GM23338 (cell line): ENCODE measurements at regions not wholly inside any gene's neighbourhood (a gene's known extent, or its start where the extent isn't known, plus 50 kb on each side); places are given as distances from the start of the nearest gene placed in this dataset.
A peak's percentile ranks its signal among the peaks of the same experiment; 100 is the strongest.

Experiments
- ATAC-seq: fragments of 200-7000 bp; cut with Tn5 transposase; 3 replicates; pipeline ENCODE4 v1.9.1; 2020
- DNase-seq: peaks from one replicate; pipeline ENCODE4 v3.0.0-alpha.2; 2015; ENCODE audit warnings: low spot score
- H2AFZ ChIP-seq: fragments of 200-600 bp; sonication (generic); 2 replicates; pipeline ENCODE4 v1.8.0; 2016; ENCODE audit warnings: antibody characterized with exemption, mild to moderate bottlenecking, moderate library complexity
- H3F3A ChIP-seq: fragments of 200-600 bp; sonication (generic); replicated peaks from 2 replicates; pipeline ENCODE4 v1.8.0; 2017; ENCODE audit warnings: antibody characterized with exemption, mixed run types, low read depth
- H3K27ac ChIP-seq: fragments of 200-600 bp; sonication (generic); 2 replicates; pipeline ENCODE4 v1.6.1; 2016; ENCODE audit warnings: low read depth
- H3K27me3 ChIP-seq: fragments of 200-600 bp; sonication (generic); 2 replicates; pipeline ENCODE4 v1.8.0; 2016; ENCODE audit warnings: mild to moderate bottlenecking, mixed run types, moderate library complexity; ENCODE audit not compliant: insufficient read depth
- H3K36me3 ChIP-seq: fragments of 200-600 bp; sonication (generic); 2 replicates; pipeline ENCODE4 v1.8.0; 2016; ENCODE audit warnings: mild to moderate bottlenecking; ENCODE audit not compliant: insufficient read depth
- H3K4me1 ChIP-seq: fragments of 200-600 bp; sonication (generic); 2 replicates; pipeline ENCODE4 v1.8.0; 2016; ENCODE audit warnings: mild to moderate bottlenecking, moderate library complexity; ENCODE audit not compliant: insufficient read depth
- H3K4me2 ChIP-seq: fragments of 200-600 bp; sonication (generic); 2 replicates; pipeline ENCODE4 v1.7.1; 2017; ENCODE audit warnings: mixed run types
- H3K4me3 ChIP-seq: fragments of 200-600 bp; sonication (generic); 2 replicates; pipeline ENCODE4 v1.6.1; 2016; ENCODE audit warnings: mixed run types
- H3K79me2 ChIP-seq: fragments of 200-600 bp; sonication (generic); replicated peaks from 2 replicates; pipeline ENCODE4 v1.8.0; 2017; ENCODE audit warnings: mild to moderate bottlenecking; ENCODE audit not compliant: insufficient read depth
- H3K9me2 ChIP-seq: fragments of 200-600 bp; sonication (generic); 2 replicates; pipeline ENCODE4 v1.8.0; 2017; ENCODE audit not compliant: insufficient read depth
- H4K20me1 ChIP-seq: fragments of 200-600 bp; sonication (generic); replicated peaks from 2 replicates; pipeline ENCODE4 v1.8.0; 2017; ENCODE audit warnings: mild to moderate bottlenecking; ENCODE audit not compliant: insufficient read depth
- H3K27ac Mint-ChIP-seq: 2 replicates; pipeline ENCODE4 v1.8.0; 2020; ENCODE audit warnings: inconsistent platforms, mild to moderate bottlenecking, moderate library complexity, mixed read lengths
- H3K27me3 Mint-ChIP-seq: 3 replicates; pipeline ENCODE4 v1.8.0; 2022; ENCODE audit warnings: low read depth, mild to moderate bottlenecking, moderate library complexity, mixed read lengths, inconsistent platforms; ENCODE audit not compliant: insufficient read depth, poor library complexity
- H3K36me3 Mint-ChIP-seq: 3 replicates; pipeline ENCODE4 v1.8.0; 2021; ENCODE audit warnings: low read depth, mild to moderate bottlenecking, inconsistent platforms, moderate library complexity, mixed read lengths
- H3K4me1 Mint-ChIP-seq: 3 replicates; pipeline ENCODE4 v1.8.0; 2020; ENCODE audit warnings: mild to moderate bottlenecking, inconsistent platforms, mixed read lengths
- H3K4me3 Mint-ChIP-seq: 3 replicates; pipeline ENCODE4 v1.8.0; 2021; ENCODE audit warnings: moderate library complexity, mild to moderate bottlenecking, inconsistent platforms, mixed read lengths
- H3K9me3 Mint-ChIP-seq: 3 replicates; pipeline ENCODE4 v1.8.0; 2020; ENCODE audit warnings: moderate library complexity, mild to moderate bottlenecking, inconsistent platforms, mixed read lengths
- CREB1 ChIP-seq: fragments of 250-450 bp; sonication (Bioruptor Pico); IDR thresholded peaks from 2 replicates; pipeline ENCODE4 v1.5.0; 2020; ENCODE audit warnings: low read depth, mild to moderate bottlenecking, moderate library complexity
- CTCF ChIP-seq, 2 experiments: fragments of 200-600 bp in 1 of 2; sonication (generic) in 1 of 2; conservative IDR thresholded peaks; 2 replicates each; pipeline versions ENCODE4 v1.5.1 to v1.6.1; 2016 to 2017; ENCODE audit warnings: antibody characterized with exemption in 2 of 2, low read depth in 2 of 2, mild to moderate bottlenecking in 2 of 2, moderate library complexity in 1 of 2
- ETS1 ChIP-seq: IDR thresholded peaks from 2 replicates; pipeline ENCODE4 v1.6.1; 2016; ENCODE audit warnings: antibody characterized with exemption
- EZH2phosphoT487 ChIP-seq: fragments of 200-600 bp; sonication (generic); IDR thresholded peaks from one replicate; pipeline ENCODE4 v1.8.1; 2018; ENCODE audit warnings: antibody characterized with exemption; ENCODE audit not compliant: unreplicated experiment
- JUNB ChIP-seq: IDR thresholded peaks from one replicate; pipeline ENCODE4 v1.6.1; 2016; ENCODE audit warnings: antibody characterized with exemption; ENCODE audit not compliant: unreplicated experiment
- POLR2AphosphoS5 ChIP-seq: IDR thresholded peaks from 2 replicates; pipeline ENCODE4 v1.6.1; 2016; ENCODE audit warnings: antibody characterized with exemption, low read depth
- REST ChIP-seq: IDR thresholded peaks from one replicate; pipeline ENCODE4 v1.6.1; 2018; ENCODE audit warnings: antibody characterized with exemption; ENCODE audit not compliant: unreplicated experiment

GRCh38 chr17:77542011-77542410 is 401.2 kb downstream of the SEC14L1 start (continued):
- TF ChIP-seq CTCF (conservative IDR thresholded peaks at IDR 0.05; ENCODE audit: low read depth in 2 of 2), result no peak
- TF ChIP-seq EZH2phosphoT487, result no peak
- TF ChIP-seq REST, result no peak
- TF ChIP-seq ETS1, result no peak
- no peak for TF ChIP-seq JUNB

- no peak overlapping the region for H3K4me3 Mint-ChIP-seq
- Histone ChIP-seq H2AFZ (0 out of 2 replicates have a peak overlapping the region, but pooled peaks have one; percentile 30), H3F3A (no peaks in the 10 kb centered on the region), H3K4me1 (peaks cover 30% of the 10 kb centered on the region), H3K36me3 (no peaks in the 10 kb centered on the region), H3K27me3 (no peaks in the 10 kb centered on the region), H3K4me2 (peak overlapping the region; percentile 70), H3K27ac (no peak overlapping the region), H3K4me3 (no peak overlapping the region), H3K9me2 (no peaks in the 10 kb centered on the region), H3K79me2 (no peaks in the 10 kb centered on the region), H4K20me1 (no peaks in the 10 kb centered on the region)
- no peak overlapping the region for H3K27ac Mint-ChIP-seq
- H3K4me1 Mint-ChIP-seq, result peaks cover 37% of the 10 kb centered on the region
- H3K9me3 Mint-ChIP-seq, result peaks cover 10% of the 10 kb centered on the region; the same call in 2 of the 3 replicates
- peak; percentile 88 for ATAC-seq
- peak; percentile 97 for DNase-seq
- H3K27me3 Mint-ChIP-seq, result peaks cover 14% of the 10 kb centered on the region
- peak; percentile 92 to 95 for TF ChIP-seq CTCF (conservative IDR thresholded peaks at IDR 0.05; ENCODE audit: low read depth in 2 of 2)
- no peak for TF ChIP-seq CREB1 (CRISPR knock-in tag)
- no peak for TF ChIP-seq POLR2AphosphoS5
- peaks cover 3% of the 10 kb centered on the region; the same call in 2 of the 3 replicates for H3K36me3 Mint-ChIP-seq
Measured at GRCh38 chr17:77542551-77543490, 402.1 kb downstream of the SEC14L1 start.
